Stimulated activated CD8-positive, alpha-beta memory T cell treated with anti-CD3 and anti-CD28 coated beads, Interleukin-7, amount 100 ng/mL, for 4 hours (primary cell): ENCODE measurements at regions not wholly inside any gene's neighbourhood (a gene's known extent, or its start where the extent isn't known, plus 50 kb on each side); places are given as distances from the start of the nearest gene placed in this dataset.

Experiments used
- DNase-seq, 2 donors: peaks; one replicate each; pipeline ENCODE4 v3.0.0-alpha.2; 2020; ENCODE audit warnings: low read depth in 2 of 2

- no peak for DNase-seq
Measured at GRCh38 chr14:51546603-51547258, 105.0 kb upstream of the FRMD6 start.

- no peak for DNase-seq
Measured at GRCh38 chr14:51547260-51547659, 104.5 kb upstream of the FRMD6 start.

GRCh38 chr14:51547701-51548100 lies 104.0 kb upstream of the FRMD6 start:
- no peak for DNase-seq

GRCh38 chr14:51548187-51548586 lies 103.5 kb upstream of the FRMD6 start:
- no peak for DNase-seq

DNA sequence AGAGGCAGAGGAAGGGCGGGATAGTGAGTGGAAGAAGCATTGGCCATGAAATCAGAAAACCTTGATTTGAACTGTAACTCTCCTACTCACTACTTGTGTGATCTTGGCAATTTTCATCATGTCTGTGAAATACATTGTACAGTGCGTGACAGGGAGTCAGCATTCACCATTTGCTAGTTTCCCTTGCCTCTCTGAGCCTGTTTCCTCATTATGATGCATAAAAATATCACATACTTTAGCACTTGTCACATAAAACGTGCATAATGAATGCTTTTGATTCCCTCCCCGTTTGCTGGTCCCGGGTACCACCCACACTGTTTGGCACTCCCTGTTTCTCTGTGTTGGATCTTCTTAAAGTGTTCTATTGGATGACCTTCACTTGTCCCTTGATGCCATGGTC lies 101.1 kb upstream of the FRMD6 start:
- no peak for DNase-seq

GRCh38 chr14:51552275-51552674 lies 99.4 kb upstream of the FRMD6 start:
- DNase-seq: no peak

DNA sequence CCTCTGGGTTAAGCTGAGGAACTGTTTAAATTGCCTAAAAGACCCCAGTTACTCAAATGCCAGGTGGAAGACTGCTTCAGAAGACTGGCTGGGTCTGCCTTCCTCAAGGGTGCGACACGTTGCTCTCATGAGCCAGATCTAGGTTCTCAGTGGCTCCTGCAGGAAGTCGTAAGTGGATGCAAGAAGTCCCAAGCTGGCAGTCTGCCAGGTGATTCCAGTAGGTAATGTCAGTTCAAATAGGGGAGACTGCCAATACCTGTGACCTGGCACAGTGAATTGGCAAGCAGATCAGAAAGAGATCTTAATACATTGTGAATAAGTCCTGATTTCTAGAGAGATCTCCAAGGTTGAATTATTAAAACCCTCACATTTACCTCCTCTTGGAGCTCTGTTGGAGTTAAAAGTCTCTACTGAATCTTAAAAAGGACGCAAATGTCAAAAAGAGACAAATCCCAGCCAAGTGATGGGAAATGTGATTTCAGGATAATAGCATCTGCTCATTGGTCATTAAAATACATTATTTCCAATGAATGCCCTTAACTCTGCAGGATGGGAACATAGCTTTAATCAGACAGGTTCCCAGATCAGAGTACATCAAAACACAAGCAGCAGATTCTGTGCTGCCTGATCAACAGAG lies 98.8 kb upstream of the FRMD6 start:
- DNase-seq: no peak

DNA sequence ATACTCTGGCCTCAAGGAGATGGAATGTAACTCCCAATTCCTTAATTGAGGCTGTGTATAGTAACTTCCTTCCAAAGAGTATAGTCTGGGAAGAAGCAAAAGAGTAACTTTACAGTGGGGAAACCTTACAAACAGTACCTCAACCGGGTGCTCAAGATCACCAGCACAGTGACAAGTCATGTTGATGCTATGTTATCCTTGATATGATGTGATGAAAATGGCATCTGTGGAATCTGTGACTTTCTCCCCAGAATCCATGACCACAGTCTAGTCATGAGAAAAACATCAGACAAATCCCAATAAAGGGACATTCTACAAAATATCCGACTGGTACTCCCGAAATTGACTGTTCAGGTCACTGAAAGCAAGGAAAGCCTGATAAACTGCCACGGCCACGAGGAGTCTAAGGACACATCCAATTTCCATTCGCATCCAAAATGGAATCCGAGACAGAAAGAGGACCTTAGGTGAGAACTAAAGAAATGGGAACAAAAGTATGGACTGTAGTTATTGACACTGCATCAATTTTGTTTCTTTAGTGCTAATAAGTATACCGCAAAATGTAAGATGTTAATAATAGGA lies 97.3 kb upstream of the FRMD6 start:
- DNase-seq: no peak

- DNase-seq: no peak
Measured at GRCh38 chr14:51554953-51555352, 96.8 kb upstream of the FRMD6 start.

- no peak for DNase-seq
Measured at GRCh38 chr14:51561141-51561540, 90.6 kb upstream of the FRMD6 start.

DNA sequence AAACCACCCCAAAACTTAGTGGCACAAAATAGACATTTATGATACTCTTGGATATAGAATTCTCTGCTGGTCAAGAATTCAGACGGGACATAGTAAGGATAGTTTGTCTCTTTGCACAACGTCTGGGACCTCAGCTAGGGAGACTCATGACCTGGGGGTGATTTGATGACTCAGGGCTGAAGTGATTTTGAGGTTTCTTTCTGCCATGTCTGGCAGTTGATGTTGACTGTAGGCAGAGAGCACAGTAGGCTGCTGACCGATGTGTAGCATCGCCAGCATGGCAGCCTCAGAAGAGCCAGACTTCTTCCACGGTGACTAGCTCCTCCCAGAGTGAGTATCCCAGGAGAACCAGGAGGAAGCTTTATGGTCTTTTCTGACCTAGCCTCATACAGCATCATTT lies 88.9 kb upstream of the FRMD6 start:
- DNase-seq: no peak

- DNase-seq: no peak
Measured at GRCh38 chr14:51563560-51563959, 88.2 kb upstream of the FRMD6 start.

GRCh38 chr14:51564460-51564859 lies 87.2 kb upstream of the FRMD6 start:
- DNase-seq: no peak

- no peak for DNase-seq
Measured at GRCh38 chr14:51564986-51565604, 86.6 kb upstream of the FRMD6 start.

- peak in 1 of 2 donors; percentile 1 for DNase-seq
Measured at GRCh38 chr14:51566831-51567582, 84.7 kb upstream of the FRMD6 start.

DNA sequence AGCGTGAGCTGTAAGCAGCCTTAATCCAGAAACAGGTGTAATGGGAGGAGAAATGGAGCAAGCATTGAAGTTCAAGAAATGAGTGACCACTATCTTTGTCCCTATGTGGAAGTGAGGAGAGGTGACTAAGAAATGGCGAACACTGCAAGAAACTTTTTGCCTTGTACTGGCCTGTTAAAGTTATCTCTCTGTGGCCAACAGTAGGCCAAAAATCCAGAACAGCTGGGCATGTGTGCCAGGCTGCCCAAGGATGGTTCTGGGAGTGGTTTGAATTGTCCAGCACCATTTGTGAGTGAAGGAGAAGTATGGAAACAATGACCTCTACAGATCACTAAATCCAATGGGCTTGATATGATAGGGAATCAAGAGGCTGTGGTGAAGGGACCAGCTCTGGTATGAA lies 83.3 kb upstream of the FRMD6 start:
- no peak for DNase-seq

- DNase-seq: no peak
Measured at GRCh38 chr14:51573607-51574006, 78.1 kb upstream of the FRMD6 start.

DNA sequence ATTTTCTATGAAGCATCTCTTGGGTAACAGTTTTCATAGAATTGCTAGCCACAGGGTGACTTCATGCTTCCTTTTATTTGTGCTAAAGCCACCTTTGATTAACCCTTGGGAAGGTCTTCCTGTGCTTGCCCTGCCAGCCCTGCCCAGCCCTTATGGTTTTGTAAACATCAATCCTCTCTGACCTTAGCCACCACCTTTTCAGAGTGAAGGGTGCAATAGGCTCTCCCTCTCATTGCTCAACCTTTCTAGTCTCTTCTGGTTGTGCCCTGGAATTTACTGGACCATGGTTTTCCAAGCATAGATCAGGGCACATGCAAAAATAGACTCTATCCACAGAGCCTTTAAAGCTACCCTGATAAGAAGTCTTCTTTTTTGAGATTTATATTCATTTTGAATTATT lies 77.7 kb upstream of the FRMD6 start:
- DNase-seq: no peak

- DNase-seq: no peak
Measured at GRCh38 chr14:51575349-51576116, 76.2 kb upstream of the FRMD6 start.

GRCh38 chr14:51576117-51576430 lies 75.6 kb upstream of the FRMD6 start:
- DNase-seq: no peak

DNA sequence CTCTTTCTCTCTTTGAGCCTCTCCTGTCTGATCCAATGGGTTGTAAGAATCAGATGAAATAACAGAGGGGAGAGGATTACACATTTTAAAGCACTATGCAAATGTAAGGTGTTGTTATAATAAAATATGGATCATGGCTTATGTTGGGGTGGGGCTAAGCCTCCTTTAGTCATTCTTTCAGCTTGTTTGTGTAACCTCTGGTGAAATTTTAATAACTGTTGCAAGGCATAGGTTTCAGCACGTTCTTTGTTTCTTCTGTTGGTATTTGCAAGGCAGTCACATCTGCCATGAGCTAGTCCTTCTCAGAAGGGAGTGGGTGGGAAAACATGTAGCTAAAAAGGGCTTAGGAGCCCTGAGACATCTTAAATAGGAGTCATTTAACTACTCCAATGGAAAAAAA lies 74.8 kb upstream of the FRMD6 start:
- no peak for DNase-seq

GRCh38 chr14:51578853-51579252 lies 72.9 kb upstream of the FRMD6 start:
- DNase-seq: no peak
